HG03571 (cell line): ENCODE measurements at regions not wholly inside any gene's neighbourhood (a gene's known extent, or its start where the extent isn't known, plus 50 kb on each side); places are given as distances from the start of the nearest gene placed in this dataset.

Experiments used
- ATAC-seq: cut with Tn5 transposase; IDR thresholded peaks from one replicate; pipeline ENCODE4 v1.9.1; 2021; ENCODE audit not compliant: unreplicated experiment

- ATAC-seq: no peak
Measured at GRCh38 chr10:52678611-52679010, 94.0 kb downstream of the MBL2 start.

GRCh38 chr10:52679117-52679516 is 93.5 kb downstream of the MBL2 start:
- ATAC-seq: no peak

GRCh38 chr10:52682766-52683165 is 89.8 kb downstream of the MBL2 start:
- no peak for ATAC-seq

GRCh38 chr10:52683776-52684175 is 88.8 kb downstream of the MBL2 start:
- ATAC-seq: no peak

- no peak for ATAC-seq
Measured at GRCh38 chr10:52688899-52689298, 83.7 kb downstream of the MBL2 start.

- ATAC-seq: no peak
Measured at GRCh38 chr10:52696232-52696631, 76.4 kb downstream of the MBL2 start.

- ATAC-seq: no peak
Measured at GRCh38 chr10:52701647-52702046, 70.9 kb downstream of the MBL2 start.

GRCh38 chr10:52703451-52703850 is 69.1 kb downstream of the MBL2 start:
- ATAC-seq: no peak

GRCh38 chr10:52703898-52704297 is 68.7 kb downstream of the MBL2 start:
- ATAC-seq: no peak

- no peak for ATAC-seq
Measured at GRCh38 chr10:52706332-52707070, 66.1 kb downstream of the MBL2 start.
